ENCODE measurements at regions not wholly inside any gene's neighbourhood (a gene's known extent, or its start where the extent isn't known, plus 50 kb on each side); places are given as distances from the start of the nearest gene placed in this dataset.

GRCh38 chr2:5093518-5093917 is 598.7 kb upstream of the SOX11 start:
- H3K9ac ChIP-seq (ENCODE audit: low read length): no peak overlapping the region
- H2AFZ ChIP-seq (ENCODE audit: low read depth, low read length): no peak overlapping the region
- H3K27me3 ChIP-seq (ENCODE audit: low read depth, low read length): no peaks in the 10 kb centered on the region
- no peaks in the 10 kb centered on the region for H3K36me3 ChIP-seq (replicated peaks; ENCODE audit: low read depth, low read length)
- TF ChIP-seq, protein P1, sequence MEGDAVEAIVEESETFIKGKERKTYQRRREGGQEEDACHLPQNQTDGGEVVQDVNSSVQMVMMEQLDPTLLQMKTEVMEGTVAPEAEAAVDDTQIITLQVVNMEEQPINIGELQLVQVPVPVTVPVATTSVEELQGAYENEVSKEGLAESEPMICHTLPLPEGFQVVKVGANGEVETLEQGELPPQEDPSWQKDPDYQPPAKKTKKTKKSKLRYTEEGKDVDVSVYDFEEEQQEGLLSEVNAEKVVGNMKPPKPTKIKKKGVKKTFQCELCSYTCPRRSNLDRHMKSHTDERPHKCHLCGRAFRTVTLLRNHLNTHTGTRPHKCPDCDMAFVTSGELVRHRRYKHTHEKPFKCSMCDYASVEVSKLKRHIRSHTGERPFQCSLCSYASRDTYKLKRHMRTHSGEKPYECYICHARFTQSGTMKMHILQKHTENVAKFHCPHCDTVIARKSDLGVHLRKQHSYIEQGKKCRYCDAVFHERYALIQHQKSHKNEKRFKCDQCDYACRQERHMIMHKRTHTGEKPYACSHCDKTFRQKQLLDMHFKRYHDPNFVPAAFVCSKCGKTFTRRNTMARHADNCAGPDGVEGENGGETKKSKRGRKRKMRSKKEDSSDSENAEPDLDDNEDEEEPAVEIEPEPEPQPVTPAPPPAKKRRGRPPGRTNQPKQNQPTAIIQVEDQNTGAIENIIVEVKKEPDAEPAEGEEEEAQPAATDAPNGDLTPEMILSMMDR (IDR thresholded peaks at IDR 0.05; ENCODE audit: low read depth, low read length): no peak
- no peak for TF ChIP-seq EZH2phosphoT487 (IDR thresholded peaks at IDR 0.05; ENCODE audit: low read depth)
- H3K4me1 ChIP-seq (ENCODE audit: low read length): no peaks in the 10 kb centered on the region
- H3K4me3 ChIP-seq (ENCODE audit: low read length): no peak overlapping the region
- no peaks in the 10 kb centered on the region for H3K9me3 ChIP-seq (ENCODE audit: insufficient read depth, low read length)
- no peaks in the 10 kb centered on the region for H4K20me1 ChIP-seq (ENCODE audit: insufficient read depth, low read length)
- H3K27ac ChIP-seq (ENCODE audit: low read length): no peak overlapping the region
- H3K4me2 ChIP-seq (ENCODE audit: low read length): no peak overlapping the region
- H3K79me2 ChIP-seq (ENCODE audit: low read length): no peaks in the 10 kb centered on the region

GRCh38 chr2:5094192-5094591 is 598.0 kb upstream of the SOX11 start:
- H4K20me1 ChIP-seq (ENCODE audit: insufficient read depth, low read length): no peaks in the 10 kb centered on the region
- H3K9ac ChIP-seq (ENCODE audit: low read length): no peak overlapping the region
- no peaks in the 10 kb centered on the region for H3K27me3 ChIP-seq (ENCODE audit: low read depth, low read length)
- no peak overlapping the region for H2AFZ ChIP-seq (ENCODE audit: low read depth, low read length)
- H3K9me3 ChIP-seq (ENCODE audit: insufficient read depth, low read length): no peaks in the 10 kb centered on the region
- H3K4me2 ChIP-seq (ENCODE audit: low read length): no peak overlapping the region
- no peaks in the 10 kb centered on the region for H3K36me3 ChIP-seq (replicated peaks; ENCODE audit: low read depth, low read length)
- no peaks in the 10 kb centered on the region for H3K79me2 ChIP-seq (ENCODE audit: low read length)
- TF ChIP-seq, protein P1 (IDR thresholded peaks at IDR 0.05; ENCODE audit: low read depth, low read length): no peak
- TF ChIP-seq EZH2phosphoT487 (IDR thresholded peaks at IDR 0.05; ENCODE audit: low read depth): no peak
- H3K27ac ChIP-seq (ENCODE audit: low read length): no peak overlapping the region
- H3K4me1 ChIP-seq (ENCODE audit: low read length): no peaks in the 10 kb centered on the region
- H3K4me3 ChIP-seq (ENCODE audit: low read length): no peak overlapping the region

GRCh38 chr2:5098286-5098685 is 593.9 kb upstream of the SOX11 start:
- TF ChIP-seq, protein P1 (IDR thresholded peaks at IDR 0.05; ENCODE audit: low read depth, low read length): no peak
- no peak for TF ChIP-seq EZH2phosphoT487 (IDR thresholded peaks at IDR 0.05; ENCODE audit: low read depth)
- Histone ChIP-seq H3K27ac (ENCODE audit: low read length) (no peak overlapping the region), H3K9me3 (ENCODE audit: insufficient read depth, low read length) (no peaks in the 10 kb centered on the region)

GRCh38 chr2:5102823-5103222 is 589.4 kb upstream of the SOX11 start:
- Histone ChIP-seq H3K4me2 (ENCODE audit: low read length) (no peak overlapping the region), H2AFZ (ENCODE audit: low read depth, low read length) (no peak overlapping the region), H4K20me1 (ENCODE audit: insufficient read depth, low read length) (no peaks in the 10 kb centered on the region), H3K4me1 (ENCODE audit: low read length) (no peaks in the 10 kb centered on the region), H3K79me2 (ENCODE audit: low read length) (no peaks in the 10 kb centered on the region), H3K4me3 (ENCODE audit: low read length) (no peak overlapping the region), H3K27me3 (ENCODE audit: low read depth, low read length) (no peaks in the 10 kb centered on the region), H3K9me3 (ENCODE audit: insufficient read depth, low read length) (no peaks in the 10 kb centered on the region), H3K36me3 (replicated peaks; ENCODE audit: low read depth, low read length) (no peaks in the 10 kb centered on the region), H3K27ac (ENCODE audit: low read length) (no peak overlapping the region), H3K9ac (ENCODE audit: low read length) (no peak overlapping the region)
- no peak for TF ChIP-seq EZH2phosphoT487 (IDR thresholded peaks at IDR 0.05; ENCODE audit: low read depth)
- TF ChIP-seq, protein P1 (IDR thresholded peaks at IDR 0.05; ENCODE audit: low read depth, low read length): no peak

More at GRCh38 chr2:5098286-5098685, 593.9 kb upstream of the SOX11 start:
- Histone ChIP-seq H3K4me2 (ENCODE audit: low read length) (no peak overlapping the region), H3K4me3 (ENCODE audit: low read length) (no peak overlapping the region), H3K79me2 (ENCODE audit: low read length) (no peaks in the 10 kb centered on the region), H3K36me3 (replicated peaks; ENCODE audit: low read depth, low read length) (no peaks in the 10 kb centered on the region), H3K27me3 (ENCODE audit: low read depth, low read length) (no peaks in the 10 kb centered on the region), H4K20me1 (ENCODE audit: insufficient read depth, low read length) (no peaks in the 10 kb centered on the region), H3K4me1 (ENCODE audit: low read length) (no peaks in the 10 kb centered on the region), H3K9ac (ENCODE audit: low read length) (no peak overlapping the region), H2AFZ (ENCODE audit: low read depth, low read length) (no peak overlapping the region)

All from OCI-LY3 (cell line).